ENCODE measurements at regions not wholly inside any gene's neighbourhood (a gene's known extent, or its start where the extent isn't known, plus 50 kb on each side); places are given as distances from the start of the nearest gene placed in this dataset.

GRCh38 chr20:9969626-9970025 is 65.2 kb upstream of the ANKEF1 start:
- Histone ChIP-seq H3K4me3 (no peak overlapping the region), H3K9me3 (no peaks in the 10 kb centered on the region), H3K27ac (replicated peaks in 1 of 4) (no peak overlapping the region), H3K4me1 (no peaks in the 10 kb centered on the region), H3K27me3 (peaks cover 0 to 9% (median 0%) of the 10 kb centered on the region in 4 donors), H3K36me3 (no peaks in the 10 kb centered on the region)
- no peak for DNase-seq (ENCODE audit: extremely low spot score)
- TF ChIP-seq POLR2A (IDR thresholded peaks at IDR 0.05; ENCODE audit: low read depth): no peak
- no peak for TF ChIP-seq EP300 (IDR thresholded peaks at IDR 0.05)
- no peak for TF ChIP-seq CTCF (IDR thresholded peaks at IDR 0.05)
- TF ChIP-seq POLR2AphosphoS5 (IDR thresholded peaks at IDR 0.05): no peak
- WGBS: 95% methylated on average over 1 of the region's 1 CpG
- intact Hi-C loops (cut with DNase I): no loop called here

- Histone ChIP-seq H3K4me3 (no peak overlapping the region), H3K9me3 (no peaks in the 10 kb centered on the region), H3K4me1 (no peaks in the 10 kb centered on the region), H3K36me3 (no peaks in the 10 kb centered on the region), H3K27me3 (peaks cover 0 to 9% (median 0%) of the 10 kb centered on the region in 4 donors), H3K27ac (replicated peaks in 1 of 4) (no peak overlapping the region)
- intact Hi-C loops (cut with DNase I): no loop called here
- WGBS: 0% methylated on average over 1 of the region's 1 CpG
- DNase-seq (ENCODE audit: extremely low spot score): no peak
- TF ChIP-seq POLR2AphosphoS5 (IDR thresholded peaks at IDR 0.05): no peak
- no peak for TF ChIP-seq POLR2A (IDR thresholded peaks at IDR 0.05; ENCODE audit: low read depth)
- no peak for TF ChIP-seq EP300 (IDR thresholded peaks at IDR 0.05)
- TF ChIP-seq CTCF (IDR thresholded peaks at IDR 0.05): no peak
Observed at GRCh38 chr20:9968015-9968414, 66.8 kb upstream of the ANKEF1 start.

GRCh38 chr20:9966966-9967365 is 67.8 kb upstream of the ANKEF1 start:
- Histone ChIP-seq H3K36me3 (no peaks in the 10 kb centered on the region), H3K4me3 (no peak overlapping the region), H3K27me3 (peaks cover 0 to 9% (median 0%) of the 10 kb centered on the region in 4 donors), H3K27ac (replicated peaks in 1 of 4) (no peak overlapping the region), H3K9me3 (no peaks in the 10 kb centered on the region), H3K4me1 (no peaks in the 10 kb centered on the region)
- DNase-seq (ENCODE audit: extremely low spot score): no peak
- WGBS: 37% methylated on average over 7 of the region's 7 CpGs
- TF ChIP-seq EP300 (IDR thresholded peaks at IDR 0.05): no peak
- TF ChIP-seq CTCF (IDR thresholded peaks at IDR 0.05): no peak
- TF ChIP-seq POLR2AphosphoS5 (IDR thresholded peaks at IDR 0.05): no peak
- no peak for TF ChIP-seq POLR2A (IDR thresholded peaks at IDR 0.05; ENCODE audit: low read depth)
- intact Hi-C loops (cut with DNase I): no loop called here

- Histone ChIP-seq H3K27me3 (no peaks in the 10 kb centered on the region), H3K4me1 (no peaks in the 10 kb centered on the region), H3K4me3 (no peak overlapping the region), H3K36me3 (no peaks in the 10 kb centered on the region), H3K9me3 (no peaks in the 10 kb centered on the region), H3K27ac (replicated peaks in 1 of 4) (no peak overlapping the region)
- 83% methylated on average over 4 of the region's 4 CpGs for WGBS
- no peak for TF ChIP-seq POLR2A (IDR thresholded peaks at IDR 0.05; ENCODE audit: low read depth)
- TF ChIP-seq POLR2AphosphoS5 (IDR thresholded peaks at IDR 0.05): no peak
- no peak for TF ChIP-seq CTCF (IDR thresholded peaks at IDR 0.05)
- TF ChIP-seq EP300 (IDR thresholded peaks at IDR 0.05): no peak
- intact Hi-C loops (cut with DNase I): no loop called here
- DNase-seq (ENCODE audit: extremely low spot score): no peak
Observed at GRCh38 chr20:9963029-9963428, 71.8 kb upstream of the ANKEF1 start.

- intact Hi-C loops (cut with DNase I): no loop called here
- no peak overlapping the region for H3K27ac ChIP-seq (replicated peaks in 1 of 4)
- no peaks in the 10 kb centered on the region for H3K4me1 ChIP-seq
- no peaks in the 10 kb centered on the region for H3K9me3 ChIP-seq
- no peak for DNase-seq (ENCODE audit: extremely low spot score)
- H3K4me3 ChIP-seq: no peak overlapping the region
- TF ChIP-seq POLR2A (IDR thresholded peaks at IDR 0.05; ENCODE audit: low read depth) (no peak), POLR2AphosphoS5 (IDR thresholded peaks at IDR 0.05) (no peak), CTCF (IDR thresholded peaks at IDR 0.05) (no peak), EP300 (IDR thresholded peaks at IDR 0.05) (no peak)
- no peaks in the 10 kb centered on the region for H3K27me3 ChIP-seq
- no peaks in the 10 kb centered on the region for H3K36me3 ChIP-seq
Observed at GRCh38 chr20:9958693-9959092, 76.1 kb upstream of the ANKEF1 start.

Data from esophagus muscularis mucosa (tissue), 4 donors.